IMR-90 (cell line): ENCODE measurements at regions not wholly inside any gene's neighbourhood (a gene's known extent, or its start where the extent isn't known, plus 50 kb on each side); places are given as distances from the start of the nearest gene placed in this dataset.

Experiments
- ATAC-seq: fragments of 200-7000 bp; cut with Tn5 transposase; 2 replicates; pipeline ENCODE4 v1.9.1; 2020; ENCODE audit warnings: low read depth, mild to moderate bottlenecking, moderate library complexity
- BruUV-seq: library from RNA; stranded (reverse); fragments of 400-500 nt; replicated peaks from 2 replicates; lab custom pipeline; 2021; lab: Mats Ljungman, UMichigan
- CTCF ChIA-PET: fragments of 300-600 bp; formaldehyde crosslinking; extraction: SDS; loops from one replicate; lab custom pipeline; 2021; ENCODE audit warnings: antibody characterized with exemption; lab: Yijun Ruan, JAX
- POLR2A ChIA-PET: fragments of 300-600 bp; sonication (Branson Sonifier 250); formaldehyde crosslinking; loops from one replicate; lab custom pipeline; 2022; ENCODE audit warnings: antibody characterized with exemption; ENCODE audit not compliant: unreplicated experiment; lab: Charles Lee
- DNase-seq: peaks from one replicate; pipeline ENCODE4 v3.0.0; 2013
- H2AFZ ChIP-seq: replicated peaks from 2 replicates; pipeline ENCODE3; 2013; ENCODE audit warnings: low read length, mild to moderate bottlenecking; ENCODE audit not compliant: poor library complexity
- H2AK5ac ChIP-seq: 2 replicates; pipeline ENCODE4 v1.6.1; 2013; ENCODE audit warnings: low read depth, low read length, inconsistent platforms
- H2AK9ac ChIP-seq: replicated peaks from 2 replicates; pipeline ENCODE3; 2013; ENCODE audit warnings: mild to moderate bottlenecking, low read depth, low read length, moderate library complexity; ENCODE audit not compliant: poor library complexity
- H2BK120ac ChIP-seq: 2 replicates; pipeline ENCODE4 v1.6.1; 2013; ENCODE audit warnings: low read depth, low read length, inconsistent platforms
- H2BK15ac ChIP-seq: 3 replicates; pipeline ENCODE4 v1.6.1; 2013; ENCODE audit warnings: low read depth, low read length, inconsistent platforms
- H2BK20ac ChIP-seq: 2 replicates; pipeline ENCODE4 v1.6.1; 2013; ENCODE audit warnings: low read depth, mild to moderate bottlenecking, inconsistent platforms, low read length, moderate library complexity
- H2BK5ac ChIP-seq: 2 replicates; pipeline ENCODE4 v1.6.1; 2013; ENCODE audit warnings: mild to moderate bottlenecking, low read depth, low read length, inconsistent platforms; ENCODE audit not compliant: poor library complexity, severe bottlenecking
- H3K14ac ChIP-seq: replicated peaks from 2 replicates; pipeline ENCODE4 v1.6.1; 2013; ENCODE audit warnings: low read depth, low read length, inconsistent platforms
- H3K18ac ChIP-seq: 2 replicates; pipeline ENCODE4 v1.6.1; 2013; ENCODE audit warnings: low read depth, low read length, control low read depth
- H3K23ac ChIP-seq: 2 replicates; pipeline ENCODE4 v1.6.1; 2013; ENCODE audit warnings: low read depth, low read length, inconsistent platforms
- H3K27ac ChIP-seq: 2 replicates; pipeline ENCODE4 v1.5.1; 2013; ENCODE audit warnings: mild to moderate bottlenecking, control low read depth, low read length; ENCODE audit not compliant: insufficient read depth
- H3K27me3 ChIP-seq: 2 replicates; pipeline ENCODE4 v1.6.1; 2013; ENCODE audit warnings: low read length; ENCODE audit not compliant: control insufficient read depth, insufficient read depth
- H3K36me3 ChIP-seq: 2 replicates; pipeline ENCODE4 v1.6.1; 2013; ENCODE audit warnings: low read length, mixed read lengths; ENCODE audit not compliant: control insufficient read depth, insufficient read depth
- H3K4ac ChIP-seq: 2 replicates; pipeline ENCODE4 v1.6.1; 2013; ENCODE audit warnings: low read depth, low read length, inconsistent platforms
- H3K4me1 ChIP-seq: 2 replicates; pipeline ENCODE4 v1.6.1; 2013; ENCODE audit warnings: low read length, mixed read lengths; ENCODE audit not compliant: control insufficient read depth, insufficient read depth
- H3K4me2 ChIP-seq: 2 replicates; pipeline ENCODE4 v1.6.1; 2013; ENCODE audit warnings: low read depth, mild to moderate bottlenecking, control low read depth, low read length, moderate library complexity
- H3K4me3 ChIP-seq: 2 replicates; pipeline ENCODE4 v1.5.1; 2013; ENCODE audit warnings: low read depth, mild to moderate bottlenecking, control low read depth, low read length, moderate library complexity; ENCODE audit not compliant: insufficient read depth
- H3K56ac ChIP-seq: 2 replicates; pipeline ENCODE4 v1.6.1; 2013; ENCODE audit warnings: low read length, inconsistent platforms; ENCODE audit not compliant: insufficient read depth; ENCODE audit errors: extremely low read depth
- H3K79me1 ChIP-seq, 2 experiments: 2 replicates each; pipeline ENCODE4 v1.6.1; 2013; ENCODE audit warnings: low read length in 2 of 2, inconsistent platforms in 1 of 2, low read depth in 1 of 2
- H3K9ac ChIP-seq: 2 replicates; pipeline ENCODE4 v1.6.1; 2013; ENCODE audit warnings: low read depth, low read length, control low read depth
- H3K9me1 ChIP-seq: 2 replicates; pipeline ENCODE4 v1.6.1; 2013; ENCODE audit warnings: low read length, inconsistent platforms; ENCODE audit not compliant: insufficient read depth
- H3K9me3 ChIP-seq: 2 replicates; pipeline ENCODE4 v1.6.1; 2013; ENCODE audit warnings: low read length; ENCODE audit not compliant: control insufficient read depth, insufficient read depth
- H4K20me1 ChIP-seq: 2 replicates; pipeline ENCODE4 v1.6.1; 2013; ENCODE audit warnings: low read length, inconsistent platforms; ENCODE audit not compliant: insufficient read depth
- H4K5ac ChIP-seq: 2 replicates; pipeline ENCODE4 v1.6.1; 2013; ENCODE audit warnings: mild to moderate bottlenecking, low read depth, low read length, control low read depth
- H4K8ac ChIP-seq, 2 experiments: 2 replicates each; pipeline ENCODE4 v1.6.1; 2013; ENCODE audit warnings: low read depth in 2 of 2, low read length in 2 of 2, control low read depth in 1 of 2, inconsistent platforms in 1 of 2
- H4K91ac ChIP-seq: 2 replicates; pipeline ENCODE4 v1.6.1; 2013; ENCODE audit warnings: low read depth, low read length, inconsistent platforms; ENCODE audit not compliant: insufficient read depth
- NFE2L2 ChIP-seq: fragments of 150-350 bp; IDR thresholded peaks from 2 replicates; pipeline ENCODE4 v1.6.1; 2016; ENCODE audit warnings: low read depth, mild to moderate bottlenecking, low read length
- SMC3 ChIP-seq: fragments of 150-350 bp; IDR thresholded peaks from 2 replicates; pipeline ENCODE4 v1.6.1; 2016; ENCODE audit warnings: low read depth, mild to moderate bottlenecking, antibody characterized with exemption, low read length, moderate library complexity
- WGBS, 2 experiments: methylation state at CpG; one replicate each; pipeline versions ENCODE4 v1.1.5 to v1.1.7; 2013; ENCODE audit warnings: missing lambda C conversion rate in 2 of 2; ENCODE audit not compliant: insufficient read length in 1 of 2; ENCODE audit errors: extremely low coverage in 2 of 2; 5-methylcytosine and 5-hydroxymethylcytosine counted together
- dilution Hi-C: fragments of 300-500 bp; cut with HindIII; formaldehyde crosslinking; loops from one replicate; pipeline ENCODE4 v1.14.3; 2018; ENCODE audit warnings: low sequenced_read_pairs; ENCODE audit not compliant: unreplicated experiment
- in situ Hi-C: fragments of 300-500 bp; cut with MboI; formaldehyde crosslinking; loops from 3 replicates; pipeline ENCODE4 v1.14.3; 2019; ENCODE audit warnings: low sequenced_read_pairs, inconsistent platforms, mixed read lengths
- intact Hi-C: fragments of 100-400 bp; cut with micrococcal nuclease; formaldehyde crosslinking; loops from 2 replicates; pipeline ENCODE4 v1.10.0; 2022

DNA sequence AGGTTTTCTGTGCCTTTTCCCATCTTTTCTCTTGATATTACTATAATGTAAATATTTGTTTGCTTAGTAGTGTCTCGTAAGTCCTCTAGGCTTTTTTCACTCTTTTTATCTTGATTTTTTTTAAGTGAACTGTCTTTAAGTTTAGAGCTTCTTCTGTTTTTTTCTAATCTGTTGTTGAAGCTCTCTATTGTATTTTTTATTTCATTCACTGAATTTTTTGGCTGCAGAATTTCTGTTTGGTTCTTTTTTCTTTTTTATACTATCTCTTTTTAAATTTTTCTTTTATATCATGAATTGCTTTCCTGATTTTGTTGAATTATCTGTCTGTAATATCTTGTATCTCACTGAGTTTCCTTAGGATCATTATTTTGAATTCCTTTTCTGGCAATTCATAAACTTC is 331.8 kb upstream of the RBMS1 start:
- no peak for TF ChIP-seq SMC3
- TF ChIP-seq NFE2L2, result no peak
- no peak overlapping the region for H3K4me3 ChIP-seq
- no peak overlapping the region for H4K8ac ChIP-seq
- H3K79me1 ChIP-seq, result no peaks in the 10 kb centered on the region
- dilution Hi-C loops (no loop called here), intact Hi-C loops (loop anchor here (5.0 kb wide), 1 partner anchor 33 kb away; no protein-coding TSS in a partner anchor), in situ Hi-C loops (no loop called here)
- peaks cover 19% of the 10 kb centered on the region for H3K9me3 ChIP-seq
- ATAC-seq (no peak), DNase-seq (no peak)
- no peak overlapping the region for H3K27ac ChIP-seq
- CTCF ChIA-PET, result interaction anchor here (0.6 kb wide), 1 partner anchor 132 kb away, joined by 3 read pairs; no protein-coding TSS in a partner anchor
- no peaks in the 10 kb centered on the region for H3K4me1 ChIP-seq
- no peak overlapping the region for H3K4ac ChIP-seq
- no peak overlapping the region for H3K14ac ChIP-seq
- POLR2A ChIA-PET, result no interaction called here
- H3K27me3 ChIP-seq, result no peaks in the 10 kb centered on the region
- WGBS, 2 experiments, result no CpG with 5 or more reads among the region's 1 CpG
- no peak overlapping the region for H2BK5ac ChIP-seq
- no peak overlapping the region for H3K18ac ChIP-seq
- H2BK120ac ChIP-seq, result no peak overlapping the region
- H2AFZ ChIP-seq, result no peak overlapping the region
- no peak overlapping the region for H3K23ac ChIP-seq
- no peaks in the 10 kb centered on the region for H3K36me3 ChIP-seq
- H3K9me1 ChIP-seq, result no peaks in the 10 kb centered on the region
- no peaks in the 10 kb centered on the region for H4K20me1 ChIP-seq
- H3K9ac ChIP-seq, result no peak overlapping the region
- no peak overlapping the region for H3K56ac ChIP-seq
- no peak overlapping the region for H3K4me2 ChIP-seq
- H2AK9ac ChIP-seq, result no peak overlapping the region
- no peak overlapping the region for H2BK20ac ChIP-seq
- H4K5ac ChIP-seq, result no peak overlapping the region
- no peak overlapping the region for H2BK15ac ChIP-seq
- BruUV-seq, result no TSS peak
- H4K91ac ChIP-seq, result no peak overlapping the region
- H2AK5ac ChIP-seq, result no peak overlapping the region
